ENCODE measurements at regions not wholly inside any gene's neighbourhood (a gene's known extent, or its start where the extent isn't known, plus 50 kb on each side); places are given as distances from the start of the nearest gene placed in this dataset.

DNA sequence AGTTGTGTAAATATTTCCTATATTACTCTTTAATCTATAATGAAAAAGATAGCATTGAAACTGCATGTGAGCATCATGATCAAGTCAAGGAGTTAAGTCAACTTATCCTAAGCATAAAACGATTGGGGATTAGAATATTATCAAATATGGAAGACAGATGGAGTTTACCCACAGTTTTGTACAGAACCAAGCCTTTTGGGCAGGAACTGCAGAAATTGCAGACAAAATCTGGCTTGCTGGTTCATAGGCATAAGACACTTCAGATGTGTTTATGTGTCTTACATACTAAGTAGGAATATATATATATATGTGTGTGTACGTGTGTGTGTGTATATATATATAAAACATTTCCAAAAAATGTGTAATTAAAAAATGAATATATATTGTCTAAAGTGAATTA lies 375.4 kb upstream of the TPK1 start:
- TF ChIP-seq, protein P1, sequence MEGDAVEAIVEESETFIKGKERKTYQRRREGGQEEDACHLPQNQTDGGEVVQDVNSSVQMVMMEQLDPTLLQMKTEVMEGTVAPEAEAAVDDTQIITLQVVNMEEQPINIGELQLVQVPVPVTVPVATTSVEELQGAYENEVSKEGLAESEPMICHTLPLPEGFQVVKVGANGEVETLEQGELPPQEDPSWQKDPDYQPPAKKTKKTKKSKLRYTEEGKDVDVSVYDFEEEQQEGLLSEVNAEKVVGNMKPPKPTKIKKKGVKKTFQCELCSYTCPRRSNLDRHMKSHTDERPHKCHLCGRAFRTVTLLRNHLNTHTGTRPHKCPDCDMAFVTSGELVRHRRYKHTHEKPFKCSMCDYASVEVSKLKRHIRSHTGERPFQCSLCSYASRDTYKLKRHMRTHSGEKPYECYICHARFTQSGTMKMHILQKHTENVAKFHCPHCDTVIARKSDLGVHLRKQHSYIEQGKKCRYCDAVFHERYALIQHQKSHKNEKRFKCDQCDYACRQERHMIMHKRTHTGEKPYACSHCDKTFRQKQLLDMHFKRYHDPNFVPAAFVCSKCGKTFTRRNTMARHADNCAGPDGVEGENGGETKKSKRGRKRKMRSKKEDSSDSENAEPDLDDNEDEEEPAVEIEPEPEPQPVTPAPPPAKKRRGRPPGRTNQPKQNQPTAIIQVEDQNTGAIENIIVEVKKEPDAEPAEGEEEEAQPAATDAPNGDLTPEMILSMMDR (conservative IDR thresholded peaks at IDR 0.05; ENCODE audit: low read depth in 2 of 2) = no peak
- no peak for TF ChIP-seq EZH2phosphoT487 (IDR thresholded peaks at IDR 0.05; ENCODE audit: unreplicated experiment)
- TF ChIP-seq POLR2AphosphoS5 (IDR thresholded peaks at IDR 0.05; ENCODE audit: low read depth) = no peak
- TF ChIP-seq EZH2 (IDR thresholded peaks at IDR 0.05; ENCODE audit: low read depth, unreplicated experiment) = no peak
- TF ChIP-seq JUNB (IDR thresholded peaks at IDR 0.05; ENCODE audit: unreplicated experiment) = no peak

Measured in GM23338 (cell line).